Mammary epithelial cell (primary cell): ENCODE measurements at regions not wholly inside any gene's neighbourhood (a gene's known extent, or its start where the extent isn't known, plus 50 kb on each side); places are given as distances from the start of the nearest gene placed in this dataset.

Source experiments
- EZH2 ChIP-seq: IDR thresholded peaks from 2 replicates; pipeline ENCODE4 v1.6.1; 2012; ENCODE audit warnings: low read length, inconsistent platforms, borderline replicate concordance
- TF ChIP-seq, protein P1 (sequence below), 2 donors: IDR thresholded peaks in 1 of 2; conservative IDR thresholded peaks in 1 of 2; 2 replicates each; pipeline ENCODE4 v1.5.1; 2011 to 2012; ENCODE audit warnings: inconsistent platforms in 2 of 2, low read length in 2 of 2, mild to moderate bottlenecking in 2 of 2, control low read depth in 1 of 2, low read depth in 1 of 2; ENCODE audit not compliant: insufficient read depth in 1 of 2; ENCODE audit errors: extremely low read depth in 1 of 2

DNA sequence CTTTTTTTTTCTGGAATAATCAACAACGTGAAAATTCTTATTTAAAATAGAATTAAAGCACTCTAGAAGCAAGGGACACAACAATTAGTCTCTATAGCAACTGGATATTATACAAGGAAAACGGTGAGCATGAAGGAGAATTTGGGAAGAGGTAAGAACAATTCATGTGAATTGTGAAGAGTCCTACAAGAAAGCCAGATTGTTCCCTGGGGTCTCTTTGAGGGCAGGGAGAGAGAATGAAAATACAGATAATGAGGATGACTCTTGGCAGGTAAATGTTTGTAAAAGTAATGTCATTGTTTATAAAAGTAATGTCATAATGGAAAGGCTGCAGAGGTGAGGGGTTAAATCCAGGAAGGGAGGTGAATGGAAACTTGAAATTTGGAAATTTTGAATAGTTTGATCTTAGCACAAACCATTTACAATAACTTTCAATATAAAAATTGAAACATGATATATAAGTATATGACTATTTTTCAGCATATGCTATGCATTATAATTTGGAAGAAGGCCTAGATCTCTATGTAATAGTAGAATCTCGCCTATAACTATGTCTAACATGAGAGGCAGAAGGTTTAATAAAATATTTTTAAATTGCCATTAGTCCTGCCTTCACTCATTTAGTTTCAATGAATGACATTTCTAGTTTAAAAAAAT lies 378.8 kb upstream of the DCN start:
- TF ChIP-seq EZH2 = no peak
- TF ChIP-seq, protein P1, sequence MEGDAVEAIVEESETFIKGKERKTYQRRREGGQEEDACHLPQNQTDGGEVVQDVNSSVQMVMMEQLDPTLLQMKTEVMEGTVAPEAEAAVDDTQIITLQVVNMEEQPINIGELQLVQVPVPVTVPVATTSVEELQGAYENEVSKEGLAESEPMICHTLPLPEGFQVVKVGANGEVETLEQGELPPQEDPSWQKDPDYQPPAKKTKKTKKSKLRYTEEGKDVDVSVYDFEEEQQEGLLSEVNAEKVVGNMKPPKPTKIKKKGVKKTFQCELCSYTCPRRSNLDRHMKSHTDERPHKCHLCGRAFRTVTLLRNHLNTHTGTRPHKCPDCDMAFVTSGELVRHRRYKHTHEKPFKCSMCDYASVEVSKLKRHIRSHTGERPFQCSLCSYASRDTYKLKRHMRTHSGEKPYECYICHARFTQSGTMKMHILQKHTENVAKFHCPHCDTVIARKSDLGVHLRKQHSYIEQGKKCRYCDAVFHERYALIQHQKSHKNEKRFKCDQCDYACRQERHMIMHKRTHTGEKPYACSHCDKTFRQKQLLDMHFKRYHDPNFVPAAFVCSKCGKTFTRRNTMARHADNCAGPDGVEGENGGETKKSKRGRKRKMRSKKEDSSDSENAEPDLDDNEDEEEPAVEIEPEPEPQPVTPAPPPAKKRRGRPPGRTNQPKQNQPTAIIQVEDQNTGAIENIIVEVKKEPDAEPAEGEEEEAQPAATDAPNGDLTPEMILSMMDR (conservative IDR thresholded peaks at IDR 0.05 in 1 of 2, IDR thresholded peaks at IDR 0.05 in 1 of 2; ENCODE audit: extremely low read depth in 1 of 2, insufficient read depth in 1 of 2, low read depth in 1 of 2, low read length in 2 of 2) = no peak
